H9 (cell line): ENCODE measurements at regions not wholly inside any gene's neighbourhood (a gene's known extent, or its start where the extent isn't known, plus 50 kb on each side); places are given as distances from the start of the nearest gene placed in this dataset.

ENCODE experiments used
- DNase-seq: peaks from one replicate; pipeline ENCODE4 v3.0.0-alpha.2; 2017
- H2AFZ ChIP-seq: one replicate; pipeline ENCODE4 v1.6.1; 2013; ENCODE audit warnings: mild to moderate bottlenecking, low read length, control low read depth, moderate library complexity
- H2AK5ac ChIP-seq: 2 replicates; pipeline ENCODE4 v1.6.1; 2013; ENCODE audit warnings: low read length, control low read depth, mixed read lengths; ENCODE audit not compliant: insufficient read length
- H2BK120ac ChIP-seq: one replicate; pipeline ENCODE4 v1.6.1; 2013; ENCODE audit warnings: low read depth, mild to moderate bottlenecking, low read length, control low read depth, inconsistent platforms; ENCODE audit not compliant: poor library complexity, severe bottlenecking
- H2BK12ac ChIP-seq: 2 replicates; pipeline ENCODE4 v1.6.1; 2013; ENCODE audit warnings: low read length, control low read depth, mixed read lengths, low read depth; ENCODE audit not compliant: insufficient read length
- H2BK15ac ChIP-seq: 2 replicates; pipeline ENCODE4 v1.6.1; 2013; ENCODE audit warnings: low read depth, low read length, control low read depth
- H2BK20ac ChIP-seq: one replicate; pipeline ENCODE4 v1.6.1; 2013; ENCODE audit warnings: low read depth, mild to moderate bottlenecking, low read length, control low read depth, inconsistent platforms; ENCODE audit not compliant: poor library complexity, severe bottlenecking
- H2BK5ac ChIP-seq: 2 replicates; pipeline ENCODE4 v1.6.1; 2013; ENCODE audit warnings: low read length, control low read depth, mixed read lengths; ENCODE audit not compliant: insufficient read length
- H3K14ac ChIP-seq: 2 replicates; pipeline ENCODE4 v1.6.1; 2013; ENCODE audit warnings: low read length, control low read depth; ENCODE audit not compliant: insufficient read depth
- H3K18ac ChIP-seq: 2 replicates; pipeline ENCODE4 v1.6.1; 2013; ENCODE audit warnings: low read depth, mild to moderate bottlenecking, mixed read lengths, low read length, control low read depth; ENCODE audit not compliant: insufficient read length
- H3K23ac ChIP-seq: 2 replicates; pipeline ENCODE4 v1.6.1; 2013; ENCODE audit warnings: low read length, control low read depth, mixed read lengths, low read depth; ENCODE audit not compliant: insufficient read length
- H3K23me2 ChIP-seq: 2 replicates; pipeline ENCODE4 v1.6.1; 2013; ENCODE audit warnings: low read depth, mild to moderate bottlenecking, mixed read lengths, low read length, control low read depth; ENCODE audit not compliant: insufficient read length, poor library complexity, severe bottlenecking
- H3K27ac ChIP-seq: 2 replicates; pipeline ENCODE4 v1.5.1; 2013; ENCODE audit warnings: low read length, control low read depth, mixed read lengths, low read depth; ENCODE audit not compliant: insufficient read length
- H3K27me3 ChIP-seq: 2 replicates; pipeline ENCODE4 v1.6.1; 2013; ENCODE audit warnings: low read length, control low read depth, inconsistent platforms; ENCODE audit not compliant: insufficient read depth
- H3K4ac ChIP-seq: 2 replicates; pipeline ENCODE4 v1.6.1; 2013; ENCODE audit warnings: low read depth, mild to moderate bottlenecking, control low read depth, inconsistent platforms, low read length, moderate library complexity
- H3K4me1 ChIP-seq: 2 replicates; pipeline ENCODE4 v1.6.1; 2013; ENCODE audit warnings: low read length, control low read depth, inconsistent platforms; ENCODE audit not compliant: insufficient read depth
- H3K4me2 ChIP-seq: 2 replicates; pipeline ENCODE4 v1.6.1; 2013; ENCODE audit warnings: low read length, control low read depth, mixed read lengths; ENCODE audit not compliant: insufficient read length, insufficient read depth
- H3K56ac ChIP-seq: 2 replicates; pipeline ENCODE4 v1.6.1; 2013; ENCODE audit warnings: low read depth, mild to moderate bottlenecking, mixed read lengths, low read length, control low read depth; ENCODE audit not compliant: insufficient read length
- H3K79me1 ChIP-seq: 2 replicates; pipeline ENCODE4 v1.6.1; 2013; ENCODE audit warnings: low read depth, mild to moderate bottlenecking, moderate library complexity, low read length, control low read depth, inconsistent platforms; ENCODE audit not compliant: insufficient read depth, poor library complexity, severe bottlenecking
- H3K79me2 ChIP-seq: 2 replicates; pipeline ENCODE4 v1.6.1; 2013; ENCODE audit warnings: low read length, control low read depth, inconsistent platforms; ENCODE audit not compliant: insufficient read depth
- H3K9ac ChIP-seq: 2 replicates; pipeline ENCODE4 v1.6.1; 2013; ENCODE audit warnings: low read length, control low read depth, mixed read lengths; ENCODE audit not compliant: insufficient read length; ENCODE audit errors: extremely low read depth
- H3K9me3 ChIP-seq: one replicate; pipeline ENCODE4 v1.6.1; 2013; ENCODE audit warnings: low read depth, low read length, inconsistent platforms; ENCODE audit not compliant: control insufficient read depth
- H3T11ph ChIP-seq: one replicate; pipeline ENCODE4 v1.6.1; 2013; ENCODE audit warnings: mild to moderate bottlenecking, low read length, control low read depth, inconsistent platforms
- H4K20me1 ChIP-seq: one replicate; pipeline ENCODE4 v1.6.1; 2013; ENCODE audit not compliant: control insufficient read depth, insufficient read length, insufficient read depth
- H4K5ac ChIP-seq: 2 replicates; pipeline ENCODE4 v1.6.1; 2013; ENCODE audit warnings: low read depth, mild to moderate bottlenecking, mixed read lengths, low read length, control low read depth; ENCODE audit not compliant: insufficient read length
- H4K8ac ChIP-seq: replicated peaks from 2 replicates; pipeline ENCODE4 v1.6.1; 2013; ENCODE audit warnings: low read length, control low read depth, mixed read lengths, low read depth; ENCODE audit not compliant: insufficient read length
- H4K91ac ChIP-seq: 2 replicates; pipeline ENCODE4 v1.6.1; 2013; ENCODE audit warnings: low read depth, mild to moderate bottlenecking, moderate library complexity, mixed read lengths, low read length, control low read depth; ENCODE audit not compliant: insufficient read length
- H3K27ac Mint-ChIP-seq, 3 experiments: 2 replicates in 2 of 3; 3 replicates in 1 of 3; pipeline ENCODE4 v1.8.0; 2020 to 2021; ENCODE audit warnings: mixed read lengths in 3 of 3, mild to moderate bottlenecking in 1 of 3, moderate library complexity in 1 of 3
- H3K27me3 Mint-ChIP-seq: 2 replicates; pipeline ENCODE4 v1.8.0; 2021; ENCODE audit warnings: low read depth, mild to moderate bottlenecking, moderate library complexity, mixed read lengths
- H3K36me3 Mint-ChIP-seq, 3 experiments: 2 replicates in 2 of 3; 3 replicates in 1 of 3; pipeline ENCODE4 v1.8.0; 2020 to 2021; ENCODE audit warnings: low read depth in 3 of 3, mixed read lengths in 3 of 3; ENCODE audit not compliant: insufficient read depth in 1 of 3
- H3K4me1 Mint-ChIP-seq, 2 experiments: 2 replicates each; pipeline ENCODE4 v1.8.0; 2020; ENCODE audit warnings: mixed read lengths in 2 of 2
- H3K4me3 Mint-ChIP-seq, 2 experiments: 2 replicates in 1 of 2; 3 replicates in 1 of 2; pipeline ENCODE4 v1.8.0; 2020 to 2021; ENCODE audit warnings: mild to moderate bottlenecking in 2 of 2, mixed read lengths in 2 of 2, moderate library complexity in 1 of 2
- H3K9me3 Mint-ChIP-seq, 2 experiments: 2 replicates in 1 of 2; 3 replicates in 1 of 2; pipeline ENCODE4 v1.8.0; 2020; ENCODE audit warnings: mild to moderate bottlenecking in 2 of 2, mixed read lengths in 2 of 2, moderate library complexity in 1 of 2
- CTCF ChIP-seq: fragments of 200-600 bp; sonication (generic); conservative IDR thresholded peaks from 3 replicates; pipeline ENCODE4 v1.8.0; 2021; ENCODE audit warnings: antibody characterized with exemption, mild to moderate bottlenecking
- WGBS: extraction: QIAGEN DNeasy Blood & Tissue Kit; methylation state at CpG from one replicate; pipeline ENCODE4 v1.1.7; 2013; ENCODE audit warnings: missing lambda C conversion rate, low lambda C conversion rate, mixed read lengths; ENCODE audit not compliant: insufficient read length; ENCODE audit errors: extremely low coverage; 5-methylcytosine and 5-hydroxymethylcytosine counted together

GRCh38 chr12:89140141-89140540, 212.2 kb downstream of the DUSP6 start:
- no peaks in the 10 kb centered on the region for H3K4me1 Mint-ChIP-seq
- Histone ChIP-seq H2BK120ac (no peak overlapping the region), H2BK12ac (no peak overlapping the region), H3K4me1 (no peaks in the 10 kb centered on the region; the same call in 1 of the 2 replicates), H3K9ac (no peak overlapping the region), H2BK15ac (no peak overlapping the region), H3K4ac (no peak overlapping the region), H3K4me2 (no peak overlapping the region), H3K27ac (no peak overlapping the region), H3K9me3 (no peaks in the 10 kb centered on the region), H3K18ac (no peak overlapping the region), H4K91ac (no peak overlapping the region), H3K23me2 (no peaks in the 10 kb centered on the region), H4K5ac (no peak overlapping the region), H2BK20ac (no peak overlapping the region), H3T11ph (no peak overlapping the region), H4K20me1 (no peaks in the 10 kb centered on the region), H3K79me2 (no peaks in the 10 kb centered on the region), H3K56ac (no peak overlapping the region), H3K27me3 (no peaks in the 10 kb centered on the region), H2AK5ac (no peak overlapping the region), H3K23ac (no peak overlapping the region), H2AFZ (no peak overlapping the region), H3K79me1 (no peaks in the 10 kb centered on the region), H4K8ac (no peak overlapping the region), H3K14ac (no peak overlapping the region), H2BK5ac (no peak overlapping the region)
- no peak overlapping the region for H3K27ac Mint-ChIP-seq
- no peak for TF ChIP-seq CTCF
- no peaks in the 10 kb centered on the region for H3K9me3 Mint-ChIP-seq
- no peaks in the 10 kb centered on the region for H3K27me3 Mint-ChIP-seq
- no peaks in the 10 kb centered on the region for H3K36me3 Mint-ChIP-seq
- no peak for DNase-seq
- no CpG with 5 or more reads among the region's 1 CpG for WGBS
- no peak overlapping the region for H3K4me3 Mint-ChIP-seq
